Panc1 (cell line): ENCODE measurements at regions not wholly inside any gene's neighbourhood (a gene's known extent, or its start where the extent isn't known, plus 50 kb on each side); places are given as distances from the start of the nearest gene placed in this dataset.
"Not testable (repeated sequence)": the region's sequence is repeated elsewhere in the genome, so short reads cannot be mapped to it uniquely, and the experiment has no call there.

ENCODE experiments used
- ATAC-seq: fragments of 200-7000 bp; cut with Tn5 transposase; 2 replicates; pipeline ENCODE4 v1.9.1; 2020; ENCODE audit warnings: mild to moderate bottlenecking, moderate library complexity
- BruUV-seq: library from RNA; stranded (reverse); fragments of 400-500 nt; replicated peaks from 2 replicates; lab custom pipeline; 2021; lab: Mats Ljungman, UMichigan
- CTCF ChIA-PET: fragments of 300-600 bp; sonication (Branson Sonifier 250); formaldehyde crosslinking; loops from one replicate; lab custom pipeline; 2022; ENCODE audit warnings: antibody characterized with exemption; lab: Charles Lee
- POLR2A ChIA-PET: fragments of 300-600 bp; sonication (Branson Sonifier 250); formaldehyde crosslinking; loops from one replicate; lab custom pipeline; 2022; ENCODE audit warnings: antibody characterized with exemption; lab: Charles Lee
- DNase-seq: peaks from one replicate; pipeline ENCODE4 v3.0.0-alpha.2; 2010; ENCODE audit warnings: low read depth, low spot score
- H3K27ac ChIP-seq: 2 replicates; pipeline ENCODE4 v1.5.1; 2011; ENCODE audit warnings: mild to moderate bottlenecking, low read length, inconsistent platforms
- H3K27me3 ChIP-seq: fragments of 200-500 bp; sonication (Bioruptor generic); 2 replicates; pipeline ENCODE4 v1.6.0; 2014; ENCODE audit warnings: low read length, inconsistent platforms; ENCODE audit not compliant: control insufficient read depth, insufficient read depth
- H3K36me3 ChIP-seq: fragments of 200-500 bp; sonication (Bioruptor generic); 2 replicates; pipeline ENCODE4 v1.5.1; 2014; ENCODE audit warnings: inconsistent platforms, mild to moderate bottlenecking, low read length, moderate library complexity; ENCODE audit not compliant: control insufficient read depth, insufficient read depth
- H3K4me1 ChIP-seq: 2 replicates; pipeline ENCODE4 v1.5.1; 2011; ENCODE audit warnings: inconsistent platforms, mild to moderate bottlenecking, low read length, moderate library complexity; ENCODE audit not compliant: control insufficient read depth, insufficient read depth
- H3K4me3 ChIP-seq, 2 experiments: 2 replicates each; pipeline ENCODE4 v1.5.1; 2011 to 2012; ENCODE audit warnings: low read depth in 2 of 2, low read length in 2 of 2, mild to moderate bottlenecking in 2 of 2, inconsistent platforms in 1 of 2, moderate library complexity in 1 of 2
- H3K9me3 ChIP-seq: fragments of 200-500 bp; sonication (Bioruptor generic); 2 replicates; pipeline ENCODE4 v1.5.1; 2014; ENCODE audit warnings: low read depth, mild to moderate bottlenecking, inconsistent platforms, low read length, moderate library complexity; ENCODE audit not compliant: control insufficient read depth, insufficient read depth
- POLR2AphosphoS5 ChIP-seq: IDR thresholded peaks from 2 replicates; pipeline ENCODE4 v1.6.1; 2012; ENCODE audit warnings: mild to moderate bottlenecking, low read depth, low read length, moderate library complexity
- SIN3A ChIP-seq: IDR thresholded peaks from 2 replicates; pipeline ENCODE4 v1.6.1; 2012; ENCODE audit warnings: low read depth, mild to moderate bottlenecking, low read length, moderate library complexity, borderline replicate concordance; ENCODE audit not compliant: insufficient read depth
- TCF7L2 ChIP-seq: IDR thresholded peaks from 2 replicates; pipeline ENCODE4 v1.6.1; 2011; ENCODE audit warnings: mild to moderate bottlenecking, low read depth, low read length, inconsistent platforms
- in situ Hi-C: cut with HindIII; loops from 2 replicates; pipeline ENCODE4 v1.10.0; 2016; ENCODE audit warnings: low sequenced_read_pairs, low pct_unique_long_range_greater_than_20kb
- intact Hi-C: fragments of 100-400 bp; cut with micrococcal nuclease; formaldehyde crosslinking; loops from one replicate; pipeline ENCODE4 v1.10.0; 2022; ENCODE audit not compliant: unreplicated experiment
- TF ChIP-seq, protein P1 (sequence below): fragments of 450-650 bp; IDR thresholded peaks from 2 replicates; pipeline ENCODE4 v1.5.1; 2017; ENCODE audit warnings: mild to moderate bottlenecking
- TF ChIP-seq, protein P2 (sequence below), 2 experiments: IDR thresholded peaks; 2 replicates each; pipeline ENCODE4 v1.6.1; 2011 to 2012; ENCODE audit warnings: low read depth in 2 of 2, control low read depth in 1 of 2, low read length in 1 of 2, mild to moderate bottlenecking in 1 of 2, moderate library complexity in 1 of 2; ENCODE audit not compliant: insufficient read depth in 1 of 2

DNA sequence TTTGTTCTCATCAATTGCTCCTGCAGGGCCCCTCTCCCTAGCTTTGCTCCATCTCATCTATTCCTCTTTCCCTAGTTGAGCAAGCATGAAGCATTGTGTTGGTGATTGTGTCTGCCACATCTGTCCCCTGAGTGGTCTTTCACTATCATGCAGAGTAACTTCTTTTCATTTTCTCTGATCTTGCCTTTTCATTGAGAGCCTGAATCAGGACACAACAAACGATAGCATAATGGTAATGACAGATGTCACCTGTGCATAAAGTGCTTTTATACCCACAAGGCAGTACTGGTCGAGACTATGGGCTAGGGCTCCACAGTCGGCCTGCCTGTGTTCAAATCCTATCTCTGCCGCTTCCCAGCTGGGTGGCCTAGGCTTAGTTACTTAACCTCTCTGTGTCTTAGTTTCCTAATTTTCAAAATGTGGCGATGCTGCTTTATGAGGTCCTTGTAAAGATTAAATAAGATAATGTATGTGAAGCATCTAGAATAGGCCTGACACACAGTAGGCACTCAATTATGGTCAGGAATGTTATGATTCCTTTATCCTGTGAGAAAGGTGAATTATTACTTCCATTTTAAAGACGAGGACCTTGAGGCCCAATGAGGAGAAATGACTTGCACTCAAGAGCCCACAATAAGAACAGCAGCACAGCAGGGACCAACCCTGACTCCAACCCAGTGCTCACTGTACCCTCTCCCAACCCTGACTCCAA lies 137.1 kb upstream of the ZNF618 start:
- H3K36me3 ChIP-seq: no peaks in the 10 kb centered on the region
- DNase-seq: no peak

DNA sequence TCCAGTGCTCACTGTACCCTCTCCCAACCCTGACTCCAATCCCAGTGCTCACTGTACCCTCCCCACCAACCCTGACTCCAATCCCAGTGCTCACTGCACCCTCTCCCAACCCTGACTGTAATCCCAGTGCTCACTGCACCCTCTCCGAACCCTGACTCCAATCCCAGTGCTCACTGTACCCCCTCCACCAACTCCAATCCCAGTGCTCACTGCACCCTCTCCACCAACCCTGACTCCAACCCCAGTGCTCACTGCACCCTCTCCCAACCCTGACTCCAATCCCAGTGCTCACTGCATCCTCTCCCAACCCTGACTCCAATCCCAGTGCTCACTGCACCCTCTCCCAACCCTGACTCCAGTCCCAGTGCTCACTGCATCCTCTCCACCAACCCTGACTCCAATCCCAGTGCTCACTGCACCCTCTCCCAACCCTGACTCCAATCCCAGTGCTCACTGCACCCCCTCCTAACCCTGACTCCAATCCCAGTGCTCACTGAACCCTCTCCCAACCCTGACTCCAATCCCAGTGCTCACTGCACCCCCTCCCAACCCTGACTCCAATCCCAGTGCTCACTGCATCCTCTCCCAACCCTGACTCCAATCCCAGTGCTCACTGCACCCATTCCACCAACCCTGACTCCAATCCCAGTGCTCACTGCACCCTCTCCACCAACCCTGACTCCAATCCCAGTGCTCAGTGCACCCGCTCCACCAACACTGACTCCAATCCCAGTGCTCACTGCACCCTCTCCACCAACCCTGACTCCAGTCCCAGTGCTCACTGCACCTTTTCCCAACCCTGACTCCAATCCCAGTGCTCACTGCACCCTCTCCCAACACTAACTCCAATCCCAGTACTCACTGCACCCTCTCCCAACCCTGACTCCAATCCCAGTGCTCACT lies 136.3 kb upstream of the ZNF618 start:
- DNase-seq, ATAC-seq, H3K9me3 ChIP-seq, CTCF ChIA-PET, H3K4me3 ChIP-seq, intact Hi-C loops, H3K4me1 ChIP-seq, BruUV-seq, H3K27ac ChIP-seq, in situ Hi-C loops, H3K27me3 ChIP-seq, H3K36me3 ChIP-seq: not testable (repeated sequence)
- POLR2A ChIA-PET: interaction anchor here (0.6 kb wide), 1 partner anchor 1852 kb away, joined by 3 read pairs; no protein-coding TSS in a partner anchor

More for the DNA sequence above, 137.1 kb upstream of the ZNF618 start:
- no TSS peak for BruUV-seq
- in situ Hi-C loops: no loop called here
- POLR2A ChIA-PET: interaction anchor here (0.6 kb wide), 2 partner anchors 295 to 1852 kb away, joined by 3 read pairs; no protein-coding TSS in a partner anchor
- Histone ChIP-seq H3K9me3 (no peaks in the 10 kb centered on the region), H3K27ac (no peak overlapping the region), H3K4me3 (no peak overlapping the region), H3K27me3 (no peaks in the 10 kb centered on the region; the same call in 1 of the 2 replicates), H3K4me1 (no peaks in the 10 kb centered on the region)
- intact Hi-C loops: no loop called here
- TF ChIP-seq, protein P1, sequence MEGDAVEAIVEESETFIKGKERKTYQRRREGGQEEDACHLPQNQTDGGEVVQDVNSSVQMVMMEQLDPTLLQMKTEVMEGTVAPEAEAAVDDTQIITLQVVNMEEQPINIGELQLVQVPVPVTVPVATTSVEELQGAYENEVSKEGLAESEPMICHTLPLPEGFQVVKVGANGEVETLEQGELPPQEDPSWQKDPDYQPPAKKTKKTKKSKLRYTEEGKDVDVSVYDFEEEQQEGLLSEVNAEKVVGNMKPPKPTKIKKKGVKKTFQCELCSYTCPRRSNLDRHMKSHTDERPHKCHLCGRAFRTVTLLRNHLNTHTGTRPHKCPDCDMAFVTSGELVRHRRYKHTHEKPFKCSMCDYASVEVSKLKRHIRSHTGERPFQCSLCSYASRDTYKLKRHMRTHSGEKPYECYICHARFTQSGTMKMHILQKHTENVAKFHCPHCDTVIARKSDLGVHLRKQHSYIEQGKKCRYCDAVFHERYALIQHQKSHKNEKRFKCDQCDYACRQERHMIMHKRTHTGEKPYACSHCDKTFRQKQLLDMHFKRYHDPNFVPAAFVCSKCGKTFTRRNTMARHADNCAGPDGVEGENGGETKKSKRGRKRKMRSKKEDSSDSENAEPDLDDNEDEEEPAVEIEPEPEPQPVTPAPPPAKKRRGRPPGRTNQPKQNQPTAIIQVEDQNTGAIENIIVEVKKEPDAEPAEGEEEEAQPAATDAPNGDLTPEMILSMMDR: no peak
- TF ChIP-seq, protein P2, sequence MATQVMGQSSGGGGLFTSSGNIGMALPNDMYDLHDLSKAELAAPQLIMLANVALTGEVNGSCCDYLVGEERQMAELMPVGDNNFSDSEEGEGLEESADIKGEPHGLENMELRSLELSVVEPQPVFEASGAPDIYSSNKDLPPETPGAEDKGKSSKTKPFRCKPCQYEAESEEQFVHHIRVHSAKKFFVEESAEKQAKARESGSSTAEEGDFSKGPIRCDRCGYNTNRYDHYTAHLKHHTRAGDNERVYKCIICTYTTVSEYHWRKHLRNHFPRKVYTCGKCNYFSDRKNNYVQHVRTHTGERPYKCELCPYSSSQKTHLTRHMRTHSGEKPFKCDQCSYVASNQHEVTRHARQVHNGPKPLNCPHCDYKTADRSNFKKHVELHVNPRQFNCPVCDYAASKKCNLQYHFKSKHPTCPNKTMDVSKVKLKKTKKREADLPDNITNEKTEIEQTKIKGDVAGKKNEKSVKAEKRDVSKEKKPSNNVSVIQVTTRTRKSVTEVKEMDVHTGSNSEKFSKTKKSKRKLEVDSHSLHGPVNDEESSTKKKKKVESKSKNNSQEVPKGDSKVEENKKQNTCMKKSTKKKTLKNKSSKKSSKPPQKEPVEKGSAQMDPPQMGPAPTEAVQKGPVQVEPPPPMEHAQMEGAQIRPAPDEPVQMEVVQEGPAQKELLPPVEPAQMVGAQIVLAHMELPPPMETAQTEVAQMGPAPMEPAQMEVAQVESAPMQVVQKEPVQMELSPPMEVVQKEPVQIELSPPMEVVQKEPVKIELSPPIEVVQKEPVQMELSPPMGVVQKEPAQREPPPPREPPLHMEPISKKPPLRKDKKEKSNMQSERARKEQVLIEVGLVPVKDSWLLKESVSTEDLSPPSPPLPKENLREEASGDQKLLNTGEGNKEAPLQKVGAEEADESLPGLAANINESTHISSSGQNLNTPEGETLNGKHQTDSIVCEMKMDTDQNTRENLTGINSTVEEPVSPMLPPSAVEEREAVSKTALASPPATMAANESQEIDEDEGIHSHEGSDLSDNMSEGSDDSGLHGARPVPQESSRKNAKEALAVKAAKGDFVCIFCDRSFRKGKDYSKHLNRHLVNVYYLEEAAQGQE (IDR thresholded peaks at IDR 0.05; ENCODE audit: insufficient read depth in 1 of 2, low read depth in 2 of 2, low read length in 1 of 2): no peak
- TF ChIP-seq SIN3A: no peak
- no peak for TF ChIP-seq TCF7L2
- no peak for TF ChIP-seq POLR2AphosphoS5
- CTCF ChIA-PET: no interaction called here
- ATAC-seq: no peak

DNA sequence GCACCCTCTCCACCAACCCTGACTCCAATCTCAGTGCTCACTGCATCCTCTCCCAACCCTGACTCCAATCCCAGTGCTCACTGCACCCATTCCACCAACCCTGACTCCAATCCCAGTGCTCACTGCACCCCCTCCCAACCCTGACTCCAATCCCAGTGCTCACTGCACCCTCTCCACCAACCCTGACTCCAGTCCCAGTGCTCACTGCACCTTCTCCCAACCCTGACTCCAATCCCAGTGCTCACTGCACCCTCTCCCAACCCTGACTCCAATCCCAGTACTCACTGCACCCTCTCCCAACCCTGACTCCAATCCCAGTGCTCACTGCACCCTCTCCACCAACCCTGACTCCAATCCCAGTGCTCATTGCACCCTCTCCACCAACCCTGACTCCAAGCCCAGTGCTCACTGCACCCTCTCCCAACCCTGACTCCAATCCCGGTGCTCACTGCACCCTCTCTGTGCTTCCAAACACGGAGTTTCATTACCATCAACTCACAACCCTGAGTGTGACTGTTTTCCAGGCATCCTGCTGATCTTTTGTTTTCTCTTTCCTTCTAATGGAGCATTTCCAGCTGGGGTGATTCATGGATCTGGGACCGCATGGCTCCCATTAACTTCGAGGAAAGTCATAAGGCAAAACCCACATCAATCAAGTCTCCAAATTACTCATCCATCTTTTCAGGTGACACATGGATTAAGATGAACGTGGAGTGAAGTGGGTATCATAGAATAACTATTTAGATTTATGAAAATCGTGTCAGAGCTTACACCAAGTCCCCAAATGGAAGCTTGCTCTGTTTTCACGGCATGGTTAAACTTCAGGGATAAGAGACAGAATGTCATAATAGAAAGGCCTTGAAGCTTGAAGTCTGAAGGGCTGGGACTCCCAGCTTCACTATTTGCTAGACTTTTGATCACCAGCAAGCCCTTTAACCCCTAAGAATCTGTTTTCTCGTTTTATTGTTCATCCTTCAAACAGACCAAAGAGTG lies 135.3 kb upstream of the ZNF618 start:
- ATAC-seq, BruUV-seq, CTCF ChIA-PET, H3K36me3 ChIP-seq, H3K27ac ChIP-seq, POLR2A ChIA-PET, H3K4me1 ChIP-seq, in situ Hi-C loops, H3K4me3 ChIP-seq, intact Hi-C loops, H3K9me3 ChIP-seq, DNase-seq, H3K27me3 ChIP-seq: not testable (repeated sequence)
